CD4-positive, alpha-beta T cell (primary cell): ENCODE measurements at regions not wholly inside any gene's neighbourhood (a gene's known extent, or its start where the extent isn't known, plus 50 kb on each side); places are given as distances from the start of the nearest gene placed in this dataset.

Experiments
- ATAC-seq: fragments of 200-7000 bp; cut with Tn5 transposase; one replicate; pipeline ENCODE4 v1.10.0; 2022; ENCODE audit warnings: mild to moderate bottlenecking; ENCODE audit not compliant: poor library complexity
- CTCF ChIA-PET: fragments of 350-600 bp; sonication (Branson Sonifier 250); formaldehyde crosslinking; loops from one replicate; lab custom pipeline; 2021; ENCODE audit warnings: antibody characterized with exemption, inconsistent platforms; lab: Charles Lee
- POLR2A ChIA-PET: fragments of 350-600 bp; sonication (Branson Sonifier 250); formaldehyde crosslinking; loops from one replicate; lab custom pipeline; 2021; ENCODE audit warnings: antibody characterized with exemption, inconsistent platforms; lab: Charles Lee
- DNase-seq, 14 experiments: peaks; one replicate each; pipeline ENCODE4 v3.0.0-alpha.2; 2013 to 2020; ENCODE audit warnings: mixed read lengths in 2 of 14
- H3K27ac ChIP-seq, 2 donors: one replicate each; pipeline versions ENCODE4 v1.5.1 to v1.7.0; 2013; ENCODE audit warnings: low read length in 2 of 2, low read depth in 1 of 2, mild to moderate bottlenecking in 1 of 2
- H3K27me3 ChIP-seq, 2 experiments: 1 replicate in 1 of 2; 2 replicates in 1 of 2; pipeline versions ENCODE4 v1.6.1 to v1.7.0; 2013; ENCODE audit warnings: low read length in 2 of 2, control low read depth in 1 of 2, mild to moderate bottlenecking in 1 of 2, moderate library complexity in 1 of 2; ENCODE audit not compliant: insufficient read depth in 2 of 2, control insufficient read depth in 1 of 2
- H3K36me3 ChIP-seq: one replicate; pipeline ENCODE4 v1.6.1; 2013; ENCODE audit warnings: low read length, control low read depth; ENCODE audit not compliant: insufficient read depth
- H3K4me1 ChIP-seq: one replicate; pipeline ENCODE4 v1.6.1; 2013; ENCODE audit warnings: low read length, control low read depth; ENCODE audit not compliant: insufficient read depth
- H3K4me3 ChIP-seq: one replicate; pipeline ENCODE4 v1.5.1; 2013; ENCODE audit warnings: mild to moderate bottlenecking, low read length, moderate library complexity
- H3K9me3 ChIP-seq, 2 experiments: 1 replicate in 1 of 2; 2 replicates in 1 of 2; pipeline versions ENCODE4 v1.6.1 to v1.7.0; 2013; ENCODE audit warnings: low read length in 2 of 2, mild to moderate bottlenecking in 2 of 2, control low read depth in 1 of 2, moderate library complexity in 1 of 2; ENCODE audit not compliant: control insufficient read depth in 1 of 2, insufficient read depth in 1 of 2
- H3K27ac Mint-ChIP-seq: one replicate; pipeline ENCODE4 v1.8.0; 2020; ENCODE audit warnings: mixed read lengths
- H3K27me3 Mint-ChIP-seq: one replicate; pipeline ENCODE4 v1.8.0; 2021; ENCODE audit warnings: mixed read lengths
- H3K36me3 Mint-ChIP-seq: one replicate; pipeline ENCODE4 v1.8.0; 2021; ENCODE audit warnings: low read depth, mixed read lengths
- H3K4me1 Mint-ChIP-seq: one replicate; pipeline ENCODE4 v1.8.0; 2021; ENCODE audit warnings: low read depth, mixed read lengths
- H3K4me3 Mint-ChIP-seq: one replicate; pipeline ENCODE4 v1.8.0; 2020; ENCODE audit warnings: mild to moderate bottlenecking, mixed read lengths
- H3K9me3 Mint-ChIP-seq: one replicate; pipeline ENCODE4 v1.8.0; 2020; ENCODE audit warnings: mixed read lengths
- CTCF ChIP-seq: fragments of 200-600 bp; IDR thresholded peaks from one replicate; pipeline ENCODE4 v1.8.0; 2022; ENCODE audit warnings: antibody characterized with exemption, mild to moderate bottlenecking
- intact Hi-C, 2 experiments: fragments of 100-400 bp; cut with DNase I in 1 of 2; cut with micrococcal nuclease in 1 of 2; formaldehyde crosslinking; loops; one replicate each; pipeline versions ENCODE4 v1.15.1 to v1.9.0; 2023 to 2025; cut with DNase I, micrococcal nuclease

DNA sequence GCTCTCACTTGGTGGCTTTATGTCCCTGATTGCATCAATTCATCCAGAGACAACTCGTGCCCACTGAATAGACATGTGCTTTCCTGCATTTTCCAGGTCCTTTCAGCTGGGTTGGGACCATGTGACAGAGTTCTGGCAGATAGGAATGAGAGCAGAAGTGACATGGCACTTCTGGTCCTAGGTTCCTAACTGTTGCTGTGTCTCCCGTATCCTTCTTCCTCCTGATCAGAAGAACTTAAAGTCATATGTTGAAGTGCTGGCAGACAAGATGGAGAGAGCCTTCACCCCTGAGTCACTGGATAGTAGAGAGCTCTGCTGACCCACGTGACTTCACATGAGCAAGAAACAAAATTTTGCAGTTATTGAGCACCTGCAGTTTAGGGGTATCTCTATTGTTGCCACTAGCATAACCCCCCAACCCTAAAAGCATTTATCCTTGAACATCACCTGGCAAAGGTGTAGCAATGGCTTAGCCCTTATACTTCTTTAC, 80.0 kb downstream of the NREP start:
- H3K27me3 Mint-ChIP-seq = no peaks in the 10 kb centered on the region
- no peaks in the 10 kb centered on the region for H3K27me3 ChIP-seq
- no peaks in the 10 kb centered on the region for H3K4me1 ChIP-seq
- no peak overlapping the region for H3K4me3 Mint-ChIP-seq
- no peak overlapping the region for H3K4me3 ChIP-seq
- TF ChIP-seq CTCF = no peak
- H3K36me3 ChIP-seq = no peaks in the 10 kb centered on the region
- H3K4me1 Mint-ChIP-seq = no peaks in the 10 kb centered on the region
- H3K9me3 ChIP-seq = no peaks in the 10 kb centered on the region
- no peak for DNase-seq
- no peaks in the 10 kb centered on the region for H3K36me3 Mint-ChIP-seq
- intact Hi-C loops = no loop called here
- no peak overlapping the region for H3K27ac ChIP-seq
- ATAC-seq = no peak
- POLR2A ChIA-PET = no interaction called here
- CTCF ChIA-PET = no interaction called here
- H3K27ac Mint-ChIP-seq = no peak overlapping the region
- H3K9me3 Mint-ChIP-seq = no peaks in the 10 kb centered on the region

GRCh38 chr5:111676466-111676865, 80.5 kb downstream of the NREP start:
- CTCF ChIA-PET = no interaction called here
- H3K9me3 ChIP-seq = no peaks in the 10 kb centered on the region
- Mint-ChIP-seq H3K4me1 (no peaks in the 10 kb centered on the region), H3K36me3 (no peaks in the 10 kb centered on the region), H3K4me3 (no peak overlapping the region), H3K27me3 (no peaks in the 10 kb centered on the region), H3K27ac (no peak overlapping the region), H3K9me3 (no peaks in the 10 kb centered on the region)
- H3K4me1 ChIP-seq = no peaks in the 10 kb centered on the region
- no peak overlapping the region for H3K4me3 ChIP-seq
- POLR2A ChIA-PET = no interaction called here
- DNase-seq (no peak), ATAC-seq (no peak)
- H3K27me3 ChIP-seq = no peaks in the 10 kb centered on the region
- TF ChIP-seq CTCF = no peak
- no peak overlapping the region for H3K27ac ChIP-seq
- no peaks in the 10 kb centered on the region for H3K36me3 ChIP-seq
- intact Hi-C loops = no loop called here

DNA sequence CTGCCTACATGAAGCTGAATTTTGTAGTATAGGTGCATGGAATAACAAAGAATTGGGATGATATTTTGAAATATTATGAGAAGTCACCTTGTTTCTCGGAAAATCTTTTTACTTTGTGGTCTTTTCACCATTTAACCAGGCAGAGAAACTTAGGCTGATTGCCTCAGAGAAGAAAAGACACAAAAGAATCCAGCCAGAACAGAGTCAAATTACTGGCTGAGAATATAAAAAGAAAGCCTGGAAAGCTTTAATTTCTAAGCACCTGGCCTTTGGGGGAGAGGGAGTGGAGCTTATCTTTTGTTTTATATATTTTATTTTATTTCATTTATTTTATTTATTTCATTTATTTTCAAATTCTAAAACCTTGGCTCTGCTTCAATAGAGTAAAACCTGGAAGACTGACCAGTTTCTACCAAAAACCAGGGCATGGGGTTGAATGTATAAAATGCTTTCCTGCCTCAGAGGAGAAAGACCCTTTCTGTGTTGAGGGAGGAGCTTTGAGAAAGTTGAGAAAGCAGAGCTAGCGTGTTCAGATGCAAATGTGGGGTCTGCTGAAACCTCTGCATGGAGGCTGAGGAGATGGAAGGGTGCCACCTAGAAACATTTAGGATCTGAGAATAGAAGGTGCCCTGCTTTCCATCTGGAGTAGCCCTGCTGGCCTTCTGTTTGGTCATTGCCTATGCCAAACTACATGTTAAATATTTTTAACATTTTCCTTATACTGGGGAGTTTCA, 81.6 kb downstream of the NREP start:
- Histone ChIP-seq H3K27ac (no peak overlapping the region), H3K36me3 (no peaks in the 10 kb centered on the region), H3K27me3 (no peaks in the 10 kb centered on the region), H3K4me3 (no peak overlapping the region), H3K9me3 (no peaks in the 10 kb centered on the region), H3K4me1 (no peaks in the 10 kb centered on the region)
- intact Hi-C loops = no loop called here
- ATAC-seq (no peak), DNase-seq (no peak)
- TF ChIP-seq CTCF = no peak
- Mint-ChIP-seq H3K4me3 (no peak overlapping the region), H3K27ac (no peak overlapping the region), H3K4me1 (no peaks in the 10 kb centered on the region), H3K36me3 (no peaks in the 10 kb centered on the region), H3K27me3 (no peaks in the 10 kb centered on the region), H3K9me3 (no peaks in the 10 kb centered on the region)
- POLR2A ChIA-PET = no interaction called here
- CTCF ChIA-PET = no interaction called here
